HG02973 (cell line): ENCODE measurements at regions not wholly inside any gene's neighbourhood (a gene's known extent, or its start where the extent isn't known, plus 50 kb on each side); places are given as distances from the start of the nearest gene placed in this dataset.
"Not testable (repeated sequence)": the region's sequence is repeated elsewhere in the genome, so short reads cannot be mapped to it uniquely, and the experiment has no call there.

ENCODE experiments used
- ATAC-seq: cut with Tn5 transposase; IDR thresholded peaks from one replicate; pipeline ENCODE4 v1.9.1; 2021; ENCODE audit warnings: moderate library complexity; ENCODE audit not compliant: unreplicated experiment

GRCh38 chr3:26058901-26059321 lies 269.0 kb downstream of the OXSM start:
- no peak for ATAC-seq

DNA sequence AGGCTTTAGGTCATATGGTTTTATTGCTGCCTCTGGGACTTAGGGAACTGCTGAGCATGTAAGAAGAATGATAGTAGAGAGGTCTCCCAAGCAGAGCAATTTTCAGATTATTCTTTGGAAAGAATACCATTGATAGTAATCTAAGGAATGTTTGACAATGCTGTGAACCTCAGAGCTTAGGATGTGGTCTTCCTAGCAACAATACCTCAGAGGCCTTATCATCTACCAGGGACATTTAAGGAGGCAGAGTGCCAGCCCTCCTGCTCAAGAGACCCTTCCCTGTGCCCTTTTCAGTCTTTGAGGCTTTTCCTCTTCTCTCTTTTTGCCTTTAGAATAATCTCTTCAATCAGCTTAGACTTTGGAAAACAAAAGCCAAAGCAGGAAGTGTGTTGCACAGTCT lies 272.1 kb downstream of the OXSM start:
- ATAC-seq: no peak

DNA sequence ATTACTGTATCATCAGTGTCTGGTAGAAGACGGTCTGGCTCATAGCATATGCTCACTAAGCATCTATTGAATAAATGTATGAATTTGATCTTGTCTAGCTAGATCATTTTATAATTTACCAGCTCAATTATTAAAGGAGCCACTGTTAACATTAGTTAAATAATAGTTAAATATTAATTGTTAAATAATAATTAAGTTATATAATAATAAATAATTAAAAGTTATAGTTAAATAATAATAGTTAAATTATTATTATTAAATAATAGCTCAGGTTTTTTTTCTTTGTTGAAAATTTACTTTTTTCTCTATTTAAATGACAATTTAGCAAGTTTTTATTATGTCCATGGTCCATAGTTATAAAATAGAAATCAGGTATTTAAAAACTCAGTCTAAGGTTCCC lies 274.4 kb downstream of the OXSM start:
- no peak for ATAC-seq

- no peak for ATAC-seq
Measured at GRCh38 chr3:26068890-26069289, 279.0 kb downstream of the OXSM start.

DNA sequence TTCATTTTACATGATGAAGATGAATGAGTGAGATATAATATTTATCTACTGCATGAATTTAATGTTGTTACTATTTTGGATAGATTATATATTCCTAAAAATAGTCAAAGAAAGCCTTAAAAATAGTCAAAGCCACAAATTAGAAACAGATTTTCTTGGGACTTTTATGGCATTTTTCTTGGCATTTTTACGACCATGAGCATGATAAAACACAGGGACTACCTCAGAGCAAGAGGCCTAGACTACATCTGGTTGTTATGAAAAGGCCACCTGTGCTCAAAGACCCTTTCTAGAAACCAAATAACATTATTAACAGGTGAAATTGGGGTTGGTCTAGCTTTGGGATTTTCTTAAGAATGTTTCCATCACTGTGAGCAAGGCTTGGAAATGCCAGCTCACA lies 281.0 kb downstream of the OXSM start:
- ATAC-seq: no peak

DNA sequence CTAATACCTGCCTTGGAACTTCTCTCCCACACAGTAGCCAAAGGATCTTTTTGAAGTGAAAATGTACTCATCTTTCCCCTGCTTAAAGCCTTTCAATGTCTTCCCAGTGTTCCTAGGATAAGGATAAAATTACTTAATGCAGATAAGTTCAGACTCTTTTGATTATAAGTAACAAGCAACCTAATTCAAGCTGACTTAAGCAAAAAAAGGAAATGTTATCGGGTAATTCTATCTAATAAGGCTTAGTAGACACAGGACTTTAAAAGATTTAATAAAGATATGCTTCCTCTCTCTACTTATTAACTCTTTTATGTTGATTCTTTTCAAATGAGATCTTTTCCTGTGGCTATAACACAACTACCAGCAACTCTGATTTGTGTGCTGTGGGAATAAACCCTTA lies 284.2 kb downstream of the OXSM start:
- ATAC-seq: no peak

DNA sequence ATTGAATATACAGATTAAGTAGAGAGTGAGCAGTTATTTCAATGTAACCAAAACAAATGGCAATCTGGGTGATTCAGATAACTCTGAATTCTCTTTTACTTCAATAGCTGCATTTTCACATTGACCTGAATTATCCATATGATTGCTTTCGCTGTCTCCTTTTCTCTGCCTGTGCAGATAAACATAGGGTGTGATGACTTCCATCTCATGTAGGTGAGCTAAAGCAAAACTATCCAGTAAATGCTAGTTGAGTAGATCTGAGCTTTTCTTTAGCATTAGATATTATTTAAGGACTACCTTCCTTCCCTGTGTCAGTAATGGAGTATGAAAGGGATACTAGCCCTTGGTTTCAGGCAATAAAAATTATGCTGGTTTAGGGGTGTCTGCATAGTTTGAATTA lies 288.6 kb downstream of the OXSM start:
- no peak for ATAC-seq

- no peak for ATAC-seq
Measured at GRCh38 chr3:26081166-26081565, 291.3 kb downstream of the OXSM start.

DNA sequence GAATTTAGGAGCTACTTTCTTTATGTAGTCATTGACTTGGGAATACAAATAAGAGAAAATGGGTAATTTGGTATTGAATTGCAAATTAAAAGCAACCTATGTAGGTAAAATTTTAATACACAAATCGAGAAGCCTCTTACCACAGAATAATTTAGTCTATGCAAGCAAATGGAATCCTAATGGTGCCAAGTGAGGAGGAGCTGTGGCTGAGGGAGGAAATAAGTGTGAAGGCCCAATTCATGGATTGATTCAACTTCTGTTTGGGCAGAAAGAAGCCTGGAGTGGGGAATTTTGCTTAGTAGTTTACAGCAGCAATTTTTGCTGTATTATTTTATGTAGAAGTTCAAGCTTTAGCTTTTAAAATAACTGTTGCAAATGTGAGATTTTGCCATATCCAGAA lies 291.9 kb downstream of the OXSM start:
- no peak for ATAC-seq

DNA sequence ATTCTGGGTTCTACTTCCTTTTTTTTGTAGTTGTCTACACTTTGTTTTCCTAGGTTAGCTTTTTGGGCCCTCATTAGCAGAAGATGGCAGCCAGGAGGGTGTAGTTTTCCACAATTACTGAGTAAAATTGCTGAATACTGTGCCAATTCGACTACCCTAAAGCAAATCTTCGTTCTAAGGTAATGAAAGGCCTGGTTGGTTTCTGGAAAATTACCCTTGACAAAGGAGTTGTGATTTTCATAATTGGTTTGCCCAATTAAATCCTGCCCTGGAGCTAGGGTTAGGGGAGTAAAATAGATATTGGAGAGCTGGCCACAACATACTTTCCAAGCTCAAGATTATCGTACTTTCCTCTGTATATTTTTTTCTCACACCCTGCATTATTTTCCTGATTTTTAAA lies 293.0 kb downstream of the OXSM start:
- no peak for ATAC-seq

DNA sequence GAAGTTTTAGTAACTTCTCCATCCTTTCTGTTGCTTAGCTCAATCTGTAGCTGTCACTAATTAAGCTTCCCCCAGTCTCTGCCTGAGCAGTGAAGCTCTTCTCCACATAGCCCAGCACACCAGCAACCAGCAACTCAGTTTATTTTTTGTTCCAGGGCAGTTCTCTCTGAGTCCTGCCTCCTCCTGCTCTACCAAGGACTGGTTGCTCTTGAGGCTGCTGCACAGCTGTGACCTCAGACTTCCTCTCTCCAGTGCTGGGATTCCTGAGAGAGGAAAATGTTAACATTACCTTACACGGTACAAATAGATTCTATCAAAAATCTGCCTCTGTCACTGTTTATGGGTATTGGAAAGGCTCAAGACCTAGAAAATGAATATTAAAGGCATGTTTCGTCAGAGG lies 294.7 kb downstream of the OXSM start:
- no peak for ATAC-seq

DNA sequence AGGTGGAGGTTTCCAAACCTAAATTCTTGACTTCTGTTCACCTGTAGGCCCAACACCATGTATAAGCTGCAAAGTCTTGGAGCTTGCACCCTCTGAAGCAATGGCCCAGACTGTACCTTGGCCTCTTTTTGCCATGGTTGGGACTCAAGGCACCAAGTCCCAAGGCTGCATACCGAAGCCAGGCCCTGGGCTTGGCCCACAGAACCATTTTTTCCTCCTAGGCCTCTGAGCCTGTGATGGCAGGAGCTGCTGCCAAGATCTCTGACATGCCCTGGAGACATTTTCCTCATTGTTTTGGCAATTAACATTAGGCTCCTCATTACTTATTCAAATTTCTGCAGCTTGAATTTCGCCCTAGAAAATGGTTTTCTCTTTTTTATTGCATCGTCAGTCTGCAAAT lies 297.9 kb downstream of the OXSM start:
- no peak for ATAC-seq

GRCh38 chr3:26089249-26089648 lies 299.4 kb downstream of the OXSM start:
- ATAC-seq: no peak

DNA sequence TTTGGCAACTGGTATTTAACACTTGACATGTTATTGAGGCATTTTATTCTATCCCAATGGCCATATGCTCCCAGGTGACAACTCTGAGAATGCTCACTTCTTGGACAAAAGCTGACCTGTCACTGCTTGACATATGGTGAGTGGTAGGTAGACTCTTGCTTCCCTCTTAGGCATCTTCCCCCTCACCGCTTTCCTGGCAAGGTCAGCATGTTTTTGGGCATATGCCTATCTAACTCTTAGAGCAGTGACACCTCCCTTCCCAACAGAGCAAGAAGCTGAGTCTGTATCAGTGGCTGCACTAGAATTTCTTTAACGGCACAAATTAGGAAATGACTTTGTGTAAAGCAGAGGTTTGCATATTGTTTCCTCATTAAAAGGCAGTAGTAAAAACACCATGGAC lies 300.7 kb downstream of the OXSM start:
- ATAC-seq: no peak

DNA sequence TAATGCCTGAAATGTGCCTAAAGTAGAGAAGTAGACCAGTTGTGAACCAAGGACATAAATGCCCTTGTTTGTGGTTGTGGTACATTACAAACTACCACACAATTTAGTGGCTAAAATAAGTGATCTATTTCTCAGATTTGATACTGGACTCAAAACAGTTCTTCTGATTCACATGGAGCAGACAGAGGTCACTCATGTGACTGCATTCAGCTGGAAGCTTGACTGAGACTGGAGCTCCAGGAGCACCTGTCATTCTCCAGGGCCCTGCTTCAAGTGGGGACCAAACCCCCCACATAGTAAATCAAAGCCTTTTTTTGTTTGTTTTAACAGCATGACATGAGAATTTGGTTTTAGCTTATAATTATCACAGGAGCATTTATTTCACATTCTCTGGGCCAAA lies 301.2 kb downstream of the OXSM start:
- no peak for ATAC-seq

DNA sequence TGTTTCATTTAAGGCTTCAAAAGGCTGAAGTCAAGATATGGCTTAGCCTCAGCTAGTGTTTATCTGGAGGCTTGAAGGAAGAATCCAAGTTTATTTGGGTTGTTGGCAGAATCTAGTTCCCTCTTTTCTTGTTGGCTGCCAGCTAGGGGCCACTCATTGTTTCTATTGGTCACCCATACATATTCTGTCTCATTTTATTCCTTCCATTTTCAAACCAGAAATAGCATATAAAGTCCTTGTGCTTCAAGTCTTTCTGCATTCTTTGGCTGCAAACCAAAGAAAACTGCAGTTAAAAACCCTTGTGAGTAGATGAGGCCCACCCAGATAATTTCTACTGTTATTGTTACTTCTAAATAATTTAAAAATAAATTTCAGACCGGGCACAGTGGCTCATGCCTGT lies 301.7 kb downstream of the OXSM start:
- no peak for ATAC-seq

GRCh38 chr3:26097111-26097510 lies 307.2 kb downstream of the OXSM start:
- not testable (repeated sequence) for ATAC-seq

GRCh38 chr3:26099692-26100091 lies 309.8 kb downstream of the OXSM start:
- no peak for ATAC-seq

DNA sequence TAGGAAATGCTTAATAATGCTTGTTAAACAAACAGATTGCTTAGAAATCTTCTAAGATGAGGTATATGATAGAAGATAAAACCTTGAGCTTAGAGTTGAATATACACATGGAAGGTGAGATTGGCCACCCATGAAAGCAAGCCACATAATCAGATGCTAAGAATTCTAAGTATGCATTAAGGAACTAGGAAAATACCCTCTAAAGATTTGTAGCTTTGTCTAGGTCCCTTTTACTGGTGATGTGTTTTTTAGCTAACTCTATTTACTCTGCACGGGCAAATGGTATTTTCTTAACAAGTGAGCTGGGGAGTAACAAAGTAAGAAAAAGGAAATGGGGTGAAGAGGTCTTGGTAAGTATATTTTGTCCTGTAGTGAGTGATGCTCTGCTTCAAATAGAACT lies 310.3 kb downstream of the OXSM start:
- ATAC-seq: no peak

GRCh38 chr3:26102376-26102775 lies 312.5 kb downstream of the OXSM start:
- ATAC-seq: no peak

DNA sequence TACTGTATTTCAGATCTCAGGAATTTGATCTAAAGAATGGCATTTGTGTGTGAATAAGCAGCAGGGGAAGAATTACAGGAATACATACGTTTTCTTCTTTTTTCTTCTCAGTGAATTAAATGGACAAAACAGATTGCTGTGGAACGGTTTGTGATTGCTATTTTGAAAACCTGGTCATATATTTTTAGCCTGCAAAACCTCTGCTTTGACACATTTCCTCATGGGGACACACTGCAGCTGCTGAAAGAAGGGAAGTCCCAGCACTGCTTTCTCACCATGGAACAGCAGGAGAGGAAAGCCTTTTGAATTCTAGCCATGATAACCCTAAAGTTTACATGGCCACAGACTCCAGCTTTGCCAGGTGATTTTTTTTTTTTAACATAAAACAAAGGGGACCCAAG lies 315.0 kb downstream of the OXSM start:
- no peak for ATAC-seq

DNA sequence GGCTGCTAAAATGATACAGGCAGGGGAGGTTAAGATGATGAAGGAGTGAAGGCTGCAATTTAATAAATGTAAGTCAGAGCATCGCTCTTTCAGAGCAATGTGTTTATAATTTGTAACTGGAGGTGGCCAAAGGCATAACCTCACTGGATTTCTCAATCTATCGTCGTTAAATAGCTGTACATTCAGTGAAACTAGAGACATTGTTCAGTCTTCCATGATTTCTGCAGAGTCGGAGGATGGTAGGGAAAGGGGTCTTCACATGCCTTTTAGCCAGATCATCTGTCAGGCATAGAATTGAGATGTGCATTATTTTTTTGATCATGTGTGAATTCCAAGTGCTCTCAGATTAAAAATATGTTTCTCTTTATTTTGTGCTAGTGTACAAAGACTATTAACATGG lies 315.4 kb downstream of the OXSM start:
- ATAC-seq: no peak

DNA sequence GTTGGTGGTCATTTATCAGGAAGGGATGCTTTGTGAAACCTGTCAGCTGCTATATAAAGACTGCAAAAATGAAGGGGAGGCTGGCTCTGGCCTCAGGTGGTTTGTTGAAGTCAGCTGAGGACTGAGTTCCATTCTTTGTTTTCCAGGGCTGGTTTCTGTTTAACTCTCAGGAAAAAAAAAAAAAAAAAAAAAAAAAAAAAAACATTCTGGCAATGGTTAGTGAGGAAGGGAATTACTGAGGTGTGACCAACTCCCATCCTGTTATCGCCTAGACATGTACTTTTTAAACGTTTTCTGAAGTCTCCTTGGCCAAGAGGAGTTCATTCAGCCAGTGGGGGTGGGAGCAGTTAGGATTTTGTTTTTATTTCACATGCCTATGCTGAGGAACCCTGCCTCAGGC lies 316.3 kb downstream of the OXSM start:
- no peak for ATAC-seq

- no peak for ATAC-seq
Measured at GRCh38 chr3:26108846-26109489, 319.1 kb downstream of the OXSM start.
